GM23338 (cell line): ENCODE measurements at regions not wholly inside any gene's neighbourhood (a gene's known extent, or its start where the extent isn't known, plus 50 kb on each side); places are given as distances from the start of the nearest gene placed in this dataset.
"Not testable (repeated sequence)": the region's sequence is repeated elsewhere in the genome, so short reads cannot be mapped to it uniquely, and the experiment has no call there.

Experiments
- ATAC-seq: fragments of 200-7000 bp; cut with Tn5 transposase; 3 replicates; pipeline ENCODE4 v1.9.1; 2020
- DNase-seq: peaks from one replicate; pipeline ENCODE4 v3.0.0-alpha.2; 2015; ENCODE audit warnings: low spot score
- H2AFZ ChIP-seq: fragments of 200-600 bp; sonication (generic); 2 replicates; pipeline ENCODE4 v1.8.0; 2016; ENCODE audit warnings: antibody characterized with exemption, mild to moderate bottlenecking, moderate library complexity
- H3F3A ChIP-seq: fragments of 200-600 bp; sonication (generic); replicated peaks from 2 replicates; pipeline ENCODE4 v1.8.0; 2017; ENCODE audit warnings: antibody characterized with exemption, mixed run types, low read depth
- H3K27ac ChIP-seq: fragments of 200-600 bp; sonication (generic); 2 replicates; pipeline ENCODE4 v1.6.1; 2016; ENCODE audit warnings: low read depth
- H3K27me3 ChIP-seq: fragments of 200-600 bp; sonication (generic); 2 replicates; pipeline ENCODE4 v1.8.0; 2016; ENCODE audit warnings: mild to moderate bottlenecking, mixed run types, moderate library complexity; ENCODE audit not compliant: insufficient read depth
- H3K36me3 ChIP-seq: fragments of 200-600 bp; sonication (generic); 2 replicates; pipeline ENCODE4 v1.8.0; 2016; ENCODE audit warnings: mild to moderate bottlenecking; ENCODE audit not compliant: insufficient read depth
- H3K4me1 ChIP-seq: fragments of 200-600 bp; sonication (generic); 2 replicates; pipeline ENCODE4 v1.8.0; 2016; ENCODE audit warnings: mild to moderate bottlenecking, moderate library complexity; ENCODE audit not compliant: insufficient read depth
- H3K4me2 ChIP-seq: fragments of 200-600 bp; sonication (generic); 2 replicates; pipeline ENCODE4 v1.7.1; 2017; ENCODE audit warnings: mixed run types
- H3K4me3 ChIP-seq: fragments of 200-600 bp; sonication (generic); 2 replicates; pipeline ENCODE4 v1.6.1; 2016; ENCODE audit warnings: mixed run types
- H3K79me2 ChIP-seq: fragments of 200-600 bp; sonication (generic); replicated peaks from 2 replicates; pipeline ENCODE4 v1.8.0; 2017; ENCODE audit warnings: mild to moderate bottlenecking; ENCODE audit not compliant: insufficient read depth
- H3K9me2 ChIP-seq: fragments of 200-600 bp; sonication (generic); 2 replicates; pipeline ENCODE4 v1.8.0; 2017; ENCODE audit not compliant: insufficient read depth
- H4K20me1 ChIP-seq: fragments of 200-600 bp; sonication (generic); replicated peaks from 2 replicates; pipeline ENCODE4 v1.8.0; 2017; ENCODE audit warnings: mild to moderate bottlenecking; ENCODE audit not compliant: insufficient read depth
- H3K27ac Mint-ChIP-seq: 2 replicates; pipeline ENCODE4 v1.8.0; 2020; ENCODE audit warnings: inconsistent platforms, mild to moderate bottlenecking, moderate library complexity, mixed read lengths
- H3K27me3 Mint-ChIP-seq: 3 replicates; pipeline ENCODE4 v1.8.0; 2022; ENCODE audit warnings: low read depth, mild to moderate bottlenecking, moderate library complexity, mixed read lengths, inconsistent platforms; ENCODE audit not compliant: insufficient read depth, poor library complexity
- H3K36me3 Mint-ChIP-seq: 3 replicates; pipeline ENCODE4 v1.8.0; 2021; ENCODE audit warnings: low read depth, mild to moderate bottlenecking, inconsistent platforms, moderate library complexity, mixed read lengths
- H3K4me1 Mint-ChIP-seq: 3 replicates; pipeline ENCODE4 v1.8.0; 2020; ENCODE audit warnings: mild to moderate bottlenecking, inconsistent platforms, mixed read lengths
- H3K4me3 Mint-ChIP-seq: 3 replicates; pipeline ENCODE4 v1.8.0; 2021; ENCODE audit warnings: moderate library complexity, mild to moderate bottlenecking, inconsistent platforms, mixed read lengths
- H3K9me3 Mint-ChIP-seq: 3 replicates; pipeline ENCODE4 v1.8.0; 2020; ENCODE audit warnings: moderate library complexity, mild to moderate bottlenecking, inconsistent platforms, mixed read lengths
- CREB1 ChIP-seq: fragments of 250-450 bp; sonication (Bioruptor Pico); IDR thresholded peaks from 2 replicates; pipeline ENCODE4 v1.5.0; 2020; ENCODE audit warnings: low read depth, mild to moderate bottlenecking, moderate library complexity
- CTCF ChIP-seq, 2 experiments: fragments of 200-600 bp in 1 of 2; sonication (generic) in 1 of 2; conservative IDR thresholded peaks; 2 replicates each; pipeline versions ENCODE4 v1.5.1 to v1.6.1; 2016 to 2017; ENCODE audit warnings: antibody characterized with exemption in 2 of 2, low read depth in 2 of 2, mild to moderate bottlenecking in 2 of 2, moderate library complexity in 1 of 2
- ETS1 ChIP-seq: IDR thresholded peaks from 2 replicates; pipeline ENCODE4 v1.6.1; 2016; ENCODE audit warnings: antibody characterized with exemption
- EZH2 ChIP-seq: fragments of 200-600 bp; sonication (generic); IDR thresholded peaks from one replicate; pipeline ENCODE4 v1.8.0; 2017; ENCODE audit warnings: antibody characterized with exemption, mild to moderate bottlenecking, low read depth; ENCODE audit not compliant: unreplicated experiment
- EZH2phosphoT487 ChIP-seq: fragments of 200-600 bp; sonication (generic); IDR thresholded peaks from one replicate; pipeline ENCODE4 v1.8.1; 2018; ENCODE audit warnings: antibody characterized with exemption; ENCODE audit not compliant: unreplicated experiment
- JUNB ChIP-seq: IDR thresholded peaks from one replicate; pipeline ENCODE4 v1.6.1; 2016; ENCODE audit warnings: antibody characterized with exemption; ENCODE audit not compliant: unreplicated experiment
- NANOG ChIP-seq: IDR thresholded peaks from 2 replicates; pipeline ENCODE4 v1.6.1; 2016; ENCODE audit warnings: antibody characterized with exemption, borderline replicate concordance
- POLR2AphosphoS5 ChIP-seq: IDR thresholded peaks from 2 replicates; pipeline ENCODE4 v1.6.1; 2016; ENCODE audit warnings: antibody characterized with exemption, low read depth
- REST ChIP-seq: IDR thresholded peaks from one replicate; pipeline ENCODE4 v1.6.1; 2018; ENCODE audit warnings: antibody characterized with exemption; ENCODE audit not compliant: unreplicated experiment
- STAT1 ChIP-seq: IDR thresholded peaks from one replicate; pipeline ENCODE4 v1.6.1; 2016; ENCODE audit warnings: antibody characterized with exemption; ENCODE audit not compliant: unreplicated experiment
- ZNF114 ChIP-seq: fragments of 250-450 bp; sonication (Bioruptor Pico); IDR thresholded peaks from 2 replicates; pipeline ENCODE4 v1.5.0; 2020; ENCODE audit warnings: mild to moderate bottlenecking, moderate library complexity
- ZNF331 ChIP-seq: fragments of 250-450 bp; sonication (Bioruptor Pico); IDR thresholded peaks from 2 replicates; pipeline ENCODE4 v1.5.0; 2020; ENCODE audit warnings: low read depth, mild to moderate bottlenecking, moderate library complexity

- TF ChIP-seq CTCF (conservative IDR thresholded peaks at IDR 0.05; ENCODE audit: low read depth in 2 of 2) (no peak), EZH2phosphoT487 (no peak), ZNF331 (CRISPR knock-in tag) (no peak), JUNB (no peak), POLR2AphosphoS5 (no peak), ETS1 (no peak), CREB1 (no peak), NANOG (no peak), REST (no peak), STAT1 (no peak), EZH2 (no peak), ZNF114 (CRISPR knock-in tag) (no peak)
Measured at GRCh38 chr1:172795741-172796140, 136.8 kb downstream of the FASLG start (continued).

GRCh38 chr1:172799804-172800203 lies 140.9 kb downstream of the FASLG start:
- not testable (repeated sequence) for H3K79me2 ChIP-seq, H3K27ac Mint-ChIP-seq, H3K4me1 Mint-ChIP-seq, H4K20me1 ChIP-seq, H3K4me2 ChIP-seq, H3K4me3 ChIP-seq, H3K9me2 ChIP-seq, H2AFZ ChIP-seq, H3K4me1 ChIP-seq, H3K27me3 ChIP-seq, H3K4me3 Mint-ChIP-seq, H3K27me3 Mint-ChIP-seq, H3K27ac ChIP-seq, H3F3A ChIP-seq, H3K36me3 Mint-ChIP-seq, DNase-seq, ATAC-seq, H3K36me3 ChIP-seq
- H3K9me3 Mint-ChIP-seq = peaks cover 17% of the 10 kb centered on the region
